Astrocyte of the spinal cord (primary cell): ENCODE measurements at regions not wholly inside any gene's neighbourhood (a gene's known extent, or its start where the extent isn't known, plus 50 kb on each side); places are given as distances from the start of the nearest gene placed in this dataset.

Experiments
- DNase-seq: peaks from one replicate; pipeline ENCODE4 v3.0.0; 2011; ENCODE audit warnings: low read depth, low spot score
- H3K4me3 ChIP-seq: 2 replicates; pipeline ENCODE4 v1.5.1; 2011; ENCODE audit warnings: low read depth, mild to moderate bottlenecking, low read length, moderate library complexity
- CTCF ChIP-seq: IDR thresholded peaks from 2 replicates; pipeline ENCODE4 v1.5.1; 2012; ENCODE audit warnings: low read depth, mild to moderate bottlenecking, low read length, inconsistent platforms
- in situ Hi-C: cut with HindIII; loops from 2 replicates; pipeline ENCODE4 v1.10.0; 2017; ENCODE audit warnings: low sequenced_read_pairs

GRCh38 chr12:125305231-125305630 is 240.0 kb downstream of the AACS start:
- DNase-seq, result no peak
- H3K4me3 ChIP-seq, result no peak overlapping the region
- in situ Hi-C loops, result no loop called here
- no peak for TF ChIP-seq CTCF

- DNase-seq, result no peak
- no peak for TF ChIP-seq CTCF
- no peak overlapping the region for H3K4me3 ChIP-seq
- in situ Hi-C loops, result no loop called here
These were observed 245.2 kb downstream of the AACS start for GRCh38 chr12:125310461-125310860.

- no peak overlapping the region for H3K4me3 ChIP-seq
- no peak for TF ChIP-seq CTCF
- no peak for DNase-seq
- in situ Hi-C loops, result no loop called here
These were observed 245.8 kb downstream of the AACS start for GRCh38 chr12:125311050-125311449.

GRCh38 chr12:125312471-125312870 is 247.2 kb downstream of the AACS start:
- no peak overlapping the region for H3K4me3 ChIP-seq
- in situ Hi-C loops, result no loop called here
- no peak for TF ChIP-seq CTCF
- no peak for DNase-seq

GRCh38 chr12:125314051-125314755 is 249.0 kb downstream of the AACS start:
- DNase-seq, result no peak
- no peak for TF ChIP-seq CTCF
- in situ Hi-C loops, result no loop called here
- no peak overlapping the region for H3K4me3 ChIP-seq

- H3K4me3 ChIP-seq, result no peak overlapping the region
- no peak for TF ChIP-seq CTCF
- in situ Hi-C loops, result no loop called here
- no peak for DNase-seq
These were observed 250.5 kb downstream of the AACS start for GRCh38 chr12:125315771-125316170.
